Bronchial epithelial cell (primary cell): ENCODE measurements at regions not wholly inside any gene's neighbourhood (a gene's known extent, or its start where the extent isn't known, plus 50 kb on each side); places are given as distances from the start of the nearest gene placed in this dataset.

Experiments
- DNase-seq: peaks from one replicate; pipeline ENCODE4 v3.0.0-alpha.2; 2010; ENCODE audit warnings: low read depth
- FAIRE-seq: peaks from 2 replicates; lab custom pipeline; 2011; peaks lifted over from hg19 to GRCh38; lab: Jason Lieb, UNC
- H3K27me3 ChIP-seq: 2 replicates; pipeline ENCODE4 v1.5.1; 2011; ENCODE audit warnings: low read length; ENCODE audit not compliant: control insufficient read depth, insufficient read depth
- H3K36me3 ChIP-seq: 2 replicates; pipeline ENCODE4 v1.5.1; 2011; ENCODE audit warnings: low read length; ENCODE audit not compliant: control insufficient read depth, insufficient read depth
- H3K4me3 ChIP-seq: 2 replicates; pipeline ENCODE4 v1.5.1; 2011; ENCODE audit warnings: mild to moderate bottlenecking, low read depth, low read length, control low read depth
- CTCF ChIP-seq: IDR thresholded peaks from 2 replicates; pipeline ENCODE4 v1.5.1; 2011; ENCODE audit warnings: mild to moderate bottlenecking, moderate library complexity, low read length, control low read depth, inconsistent platforms; ENCODE audit not compliant: insufficient read depth, severe bottlenecking

GRCh38 chr12:107511292-107511691 is 174.3 kb upstream of the PWP1 start:
- no peak overlapping the region for H3K4me3 ChIP-seq
- no peaks in the 10 kb centered on the region for H3K36me3 ChIP-seq
- DNase-seq, result no peak
- no peak for TF ChIP-seq CTCF
- FAIRE-seq, result peak; percentile 81
- no peaks in the 10 kb centered on the region for H3K27me3 ChIP-seq

- peak; percentile 20 for DNase-seq
- H3K36me3 ChIP-seq, result no peaks in the 10 kb centered on the region
- H3K27me3 ChIP-seq, result no peaks in the 10 kb centered on the region
- TF ChIP-seq CTCF, result no peak
- FAIRE-seq, result no peak
- no peak overlapping the region for H3K4me3 ChIP-seq
Observed at GRCh38 chr12:107512391-107512790, 173.2 kb upstream of the PWP1 start.

- H3K4me3 ChIP-seq, result no peak overlapping the region
- H3K27me3 ChIP-seq, result no peaks in the 10 kb centered on the region
- DNase-seq (no peak), FAIRE-seq (no peak)
- TF ChIP-seq CTCF, result no peak
- H3K36me3 ChIP-seq, result no peaks in the 10 kb centered on the region
Observed at GRCh38 chr12:107513184-107513583, 172.4 kb upstream of the PWP1 start.

- H3K27me3 ChIP-seq, result no peaks in the 10 kb centered on the region
- no peak for DNase-seq
- H3K4me3 ChIP-seq, result no peak overlapping the region
- no peaks in the 10 kb centered on the region for H3K36me3 ChIP-seq
- FAIRE-seq, result no peak
- no peak for TF ChIP-seq CTCF
Observed at GRCh38 chr12:107513636-107514400, 171.8 kb upstream of the PWP1 start.

DNA sequence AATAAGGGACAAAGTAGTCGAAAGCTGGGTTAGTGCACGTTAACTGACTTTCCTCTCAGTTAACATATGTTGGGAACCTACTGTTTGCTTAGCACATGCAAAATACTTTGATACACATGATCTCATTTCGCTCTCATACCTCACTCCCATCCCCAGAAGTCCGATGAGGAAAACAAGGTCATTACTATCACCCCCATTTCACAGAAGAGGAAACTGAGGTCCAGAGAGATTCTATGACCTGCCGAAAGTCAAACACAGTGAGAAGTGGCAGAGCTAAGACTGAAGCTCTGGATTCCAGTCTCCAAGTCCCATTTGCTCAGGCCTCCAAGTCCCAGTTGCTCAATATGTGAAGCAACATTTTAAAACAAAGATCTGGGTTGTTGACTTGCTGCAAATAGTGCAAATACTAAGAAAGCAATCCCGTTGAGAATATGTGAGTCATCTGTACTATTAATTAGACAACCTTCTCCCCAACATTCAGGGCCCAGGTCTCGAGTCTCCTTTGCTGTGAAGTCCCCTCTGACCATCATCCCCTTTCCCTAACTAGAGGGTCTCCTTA is 170.6 kb upstream of the PWP1 start:
- H3K4me3 ChIP-seq, result no peak overlapping the region
- DNase-seq (peak; percentile 95), FAIRE-seq (peak; percentile 47)

More for the DNA sequence above, 170.6 kb upstream of the PWP1 start:
- Histone ChIP-seq H3K36me3 (no peaks in the 10 kb centered on the region), H3K27me3 (no peaks in the 10 kb centered on the region)
- TF ChIP-seq CTCF, result no peak
